Esophagus muscularis mucosa (tissue), 3 donors: ENCODE measurements at regions not wholly inside any gene's neighbourhood (a gene's known extent, or its start where the extent isn't known, plus 50 kb on each side); places are given as distances from the start of the nearest gene placed in this dataset.

Experiments used
- POLR2A ChIP-seq: fragments of 450-650 bp; IDR thresholded peaks from one replicate; pipeline ENCODE4 v1.6.1; 2017; ENCODE audit warnings: antibody characterized with exemption, moderate library complexity, mild to moderate bottlenecking, low read depth
- POLR2AphosphoS5 ChIP-seq, 2 donors: sonication (generic); formaldehyde crosslinking; IDR thresholded peaks; one replicate each; pipeline ENCODE4 v1.6.1; 2017; ENCODE audit warnings: antibody characterized with exemption in 2 of 2
- TF ChIP-seq, protein P1 (sequence below), 3 experiments: fragments of 200-600 bp in 2 of 3; fragments of 450-650 bp in 1 of 3; sonication (generic) in 2 of 3; IDR thresholded peaks; one replicate each; pipeline ENCODE4 v1.5.1; 2017 to 2019; ENCODE audit warnings: antibody characterized with exemption in 3 of 3, mild to moderate bottlenecking in 2 of 3, moderate library complexity in 1 of 3

DNA sequence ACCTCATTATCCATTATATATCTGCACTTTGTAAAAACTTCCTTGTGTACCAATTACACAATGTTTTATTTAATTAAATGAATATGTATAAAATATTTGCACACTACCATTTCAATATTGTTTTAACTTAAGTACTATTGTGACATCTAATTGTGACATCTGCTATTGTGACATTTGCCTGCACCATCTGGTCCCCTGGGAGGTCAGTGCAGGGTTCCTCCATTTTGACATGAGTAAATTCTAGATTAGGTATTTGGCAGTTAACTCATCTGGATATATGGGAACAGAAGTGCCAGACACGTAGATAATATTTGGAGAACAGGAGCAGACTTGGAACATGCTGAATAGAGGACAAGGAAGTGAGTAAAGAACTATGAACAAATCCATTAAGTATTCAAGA is 332.1 kb downstream of the VGLL3 start:
- no peak for TF ChIP-seq POLR2AphosphoS5 (IDR thresholded peaks at IDR 0.05)
- TF ChIP-seq, protein P1, sequence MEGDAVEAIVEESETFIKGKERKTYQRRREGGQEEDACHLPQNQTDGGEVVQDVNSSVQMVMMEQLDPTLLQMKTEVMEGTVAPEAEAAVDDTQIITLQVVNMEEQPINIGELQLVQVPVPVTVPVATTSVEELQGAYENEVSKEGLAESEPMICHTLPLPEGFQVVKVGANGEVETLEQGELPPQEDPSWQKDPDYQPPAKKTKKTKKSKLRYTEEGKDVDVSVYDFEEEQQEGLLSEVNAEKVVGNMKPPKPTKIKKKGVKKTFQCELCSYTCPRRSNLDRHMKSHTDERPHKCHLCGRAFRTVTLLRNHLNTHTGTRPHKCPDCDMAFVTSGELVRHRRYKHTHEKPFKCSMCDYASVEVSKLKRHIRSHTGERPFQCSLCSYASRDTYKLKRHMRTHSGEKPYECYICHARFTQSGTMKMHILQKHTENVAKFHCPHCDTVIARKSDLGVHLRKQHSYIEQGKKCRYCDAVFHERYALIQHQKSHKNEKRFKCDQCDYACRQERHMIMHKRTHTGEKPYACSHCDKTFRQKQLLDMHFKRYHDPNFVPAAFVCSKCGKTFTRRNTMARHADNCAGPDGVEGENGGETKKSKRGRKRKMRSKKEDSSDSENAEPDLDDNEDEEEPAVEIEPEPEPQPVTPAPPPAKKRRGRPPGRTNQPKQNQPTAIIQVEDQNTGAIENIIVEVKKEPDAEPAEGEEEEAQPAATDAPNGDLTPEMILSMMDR (IDR thresholded peaks at IDR 0.05) = no peak
- no peak for TF ChIP-seq POLR2A
